IPS DF 6.9 (cell line): ENCODE measurements at regions not wholly inside any gene's neighbourhood (a gene's known extent, or its start where the extent isn't known, plus 50 kb on each side); places are given as distances from the start of the nearest gene placed in this dataset.

ENCODE experiments used
- DNase-seq: peaks from one replicate; pipeline ENCODE4 v3.0.0-alpha.2; 2013; ENCODE audit warnings: low read depth, low spot score
- H3K27ac ChIP-seq: one replicate; pipeline ENCODE4 v1.5.1; 2013; ENCODE audit warnings: low read length, control low read depth
- H3K27me3 ChIP-seq: 2 replicates; pipeline ENCODE4 v1.6.1; 2013; ENCODE audit warnings: mild to moderate bottlenecking, low read length; ENCODE audit not compliant: control insufficient read depth, insufficient read depth
- H3K36me3 ChIP-seq: 2 replicates; pipeline ENCODE4 v1.6.1; 2013; ENCODE audit warnings: low read length; ENCODE audit not compliant: control insufficient read depth, insufficient read depth
- H3K4me1 ChIP-seq: 2 replicates; pipeline ENCODE4 v1.6.1; 2013; ENCODE audit warnings: low read length; ENCODE audit not compliant: control insufficient read depth, insufficient read depth
- H3K4me3 ChIP-seq: 2 replicates; pipeline ENCODE4 v1.5.1; 2013; ENCODE audit warnings: mild to moderate bottlenecking, low read length
- H3K9me3 ChIP-seq: 2 replicates; pipeline ENCODE4 v1.6.1; 2013; ENCODE audit warnings: low read length, inconsistent platforms; ENCODE audit not compliant: control insufficient read depth, insufficient read depth
- WGBS: extraction: QIAGEN DNeasy Blood & Tissue Kit; methylation state at CpG from one replicate; pipeline ENCODE4 v1.1.7; 2013; ENCODE audit warnings: mixed read lengths, missing lambda C conversion rate; ENCODE audit not compliant: insufficient read length, insufficient coverage; 5-methylcytosine and 5-hydroxymethylcytosine counted together

GRCh38 chr1:104718752-104719151 is 969.1 kb downstream of the AMY1C start:
- no peak for DNase-seq
- H3K4me1 ChIP-seq, result no peaks in the 10 kb centered on the region
- H3K27me3 ChIP-seq, result no peaks in the 10 kb centered on the region
- WGBS, result no CpG with 5 or more reads among the region's 1 CpG
- H3K9me3 ChIP-seq, result no peaks in the 10 kb centered on the region
- no peak overlapping the region for H3K27ac ChIP-seq
- H3K36me3 ChIP-seq, result no peaks in the 10 kb centered on the region
- H3K4me3 ChIP-seq, result no peak overlapping the region

GRCh38 chr1:104720741-104721140 is 971.0 kb downstream of the AMY1C start:
- Histone ChIP-seq H3K36me3 (no peaks in the 10 kb centered on the region), H3K4me1 (no peaks in the 10 kb centered on the region), H3K9me3 (no peaks in the 10 kb centered on the region), H3K4me3 (no peak overlapping the region), H3K27ac (no peak overlapping the region), H3K27me3 (no peaks in the 10 kb centered on the region)
- no CpG with 5 or more reads among the region's 5 CpGs for WGBS
- DNase-seq, result no peak

GRCh38 chr1:104726917-104727316 is 977.2 kb downstream of the AMY1C start:
- H3K27me3 ChIP-seq, result no peaks in the 10 kb centered on the region
- DNase-seq, result no peak
- no CpG with 5 or more reads among the region's 1 CpG for WGBS

GRCh38 chr1:104733866-104734265 is 984.2 kb downstream of the AMY1C start:
- no peaks in the 10 kb centered on the region for H3K4me1 ChIP-seq
- no peaks in the 10 kb centered on the region for H3K36me3 ChIP-seq
- no peaks in the 10 kb centered on the region for H3K27me3 ChIP-seq
- no peak for DNase-seq
- no peaks in the 10 kb centered on the region for H3K9me3 ChIP-seq
- no peak overlapping the region for H3K27ac ChIP-seq
- no peak overlapping the region for H3K4me3 ChIP-seq
- WGBS, result no CpG with 5 or more reads among the region's 1 CpG

More at GRCh38 chr1:104726917-104727316, 977.2 kb downstream of the AMY1C start:
- no peak overlapping the region for H3K4me3 ChIP-seq
- no peak overlapping the region for H3K27ac ChIP-seq
- H3K36me3 ChIP-seq, result no peaks in the 10 kb centered on the region
- no peaks in the 10 kb centered on the region for H3K4me1 ChIP-seq
- H3K9me3 ChIP-seq, result no peaks in the 10 kb centered on the region

- no peaks in the 10 kb centered on the region for H3K9me3 ChIP-seq
- WGBS, result no CpG with 5 or more reads among the region's 2 CpGs
- no peaks in the 10 kb centered on the region for H3K4me1 ChIP-seq
Measured at GRCh38 chr1:104745875-104746274, 996.2 kb downstream of the AMY1C start.

GRCh38 chr1:104746994-104747393 is 997.3 kb downstream of the AMY1C start:
- WGBS, result no CpG with 5 or more reads among the region's 2 CpGs
- DNase-seq, result no peak
- no peak overlapping the region for H3K27ac ChIP-seq
- H3K36me3 ChIP-seq, result no peaks in the 10 kb centered on the region
- no peaks in the 10 kb centered on the region for H3K4me1 ChIP-seq
- no peaks in the 10 kb centered on the region for H3K27me3 ChIP-seq
- H3K9me3 ChIP-seq, result no peaks in the 10 kb centered on the region
- no peak overlapping the region for H3K4me3 ChIP-seq

More at GRCh38 chr1:104745875-104746274, 996.2 kb downstream of the AMY1C start:
- Histone ChIP-seq H3K36me3 (no peaks in the 10 kb centered on the region), H3K27me3 (no peaks in the 10 kb centered on the region), H3K27ac (no peak overlapping the region), H3K4me3 (no peak overlapping the region)
- DNase-seq, result no peak

GRCh38 chr1:104760017-104760416 is 1010.3 kb downstream of the AMY1C start:
- no peak overlapping the region for H3K27ac ChIP-seq
- H3K9me3 ChIP-seq, result no peaks in the 10 kb centered on the region
- no peaks in the 10 kb centered on the region for H3K27me3 ChIP-seq
- H3K36me3 ChIP-seq, result no peaks in the 10 kb centered on the region
- H3K4me1 ChIP-seq, result no peaks in the 10 kb centered on the region
- DNase-seq, result no peak
- H3K4me3 ChIP-seq, result no peak overlapping the region

- Histone ChIP-seq H3K27me3 (no peaks in the 10 kb centered on the region), H3K27ac (no peak overlapping the region), H3K9me3 (no peaks in the 10 kb centered on the region), H3K4me1 (no peaks in the 10 kb centered on the region), H3K4me3 (no peak overlapping the region), H3K36me3 (no peaks in the 10 kb centered on the region)
- WGBS, result no CpG with 5 or more reads among the region's 7 CpGs
- no peak for DNase-seq
Measured at GRCh38 chr1:104761961-104762570, 1012.4 kb downstream of the AMY1C start.

GRCh38 chr1:104765085-104765484 is 1015.4 kb downstream of the AMY1C start:
- Histone ChIP-seq H3K4me3 (no peak overlapping the region), H3K27ac (no peak overlapping the region), H3K9me3 (no peaks in the 10 kb centered on the region), H3K36me3 (no peaks in the 10 kb centered on the region), H3K27me3 (no peaks in the 10 kb centered on the region), H3K4me1 (no peaks in the 10 kb centered on the region)
- DNase-seq, result no peak
- no CpG with 5 or more reads among the region's 1 CpG for WGBS

GRCh38 chr1:104768466-104768865 is 1018.8 kb downstream of the AMY1C start:
- H3K27ac ChIP-seq, result no peak overlapping the region
- no peaks in the 10 kb centered on the region for H3K9me3 ChIP-seq
- DNase-seq, result no peak
- H3K4me1 ChIP-seq, result no peaks in the 10 kb centered on the region
- H3K4me3 ChIP-seq, result no peak overlapping the region
- no peaks in the 10 kb centered on the region for H3K27me3 ChIP-seq
- WGBS, result no CpG with 5 or more reads among the region's 3 CpGs
- no peaks in the 10 kb centered on the region for H3K36me3 ChIP-seq

- WGBS, result no CpG with 5 or more reads among the region's 6 CpGs
Measured at GRCh38 chr1:104780470-104781078, 1030.9 kb downstream of the AMY1C start.

More at GRCh38 chr1:104780470-104781078, 1030.9 kb downstream of the AMY1C start:
- DNase-seq, result no peak
- Histone ChIP-seq H3K4me1 (no peaks in the 10 kb centered on the region), H3K27me3 (no peaks in the 10 kb centered on the region), H3K9me3 (no peaks in the 10 kb centered on the region), H3K4me3 (no peak overlapping the region), H3K36me3 (no peaks in the 10 kb centered on the region), H3K27ac (no peak overlapping the region)
